Gastrocnemius medialis (tissue), 4 donors: ENCODE measurements at regions not wholly inside any gene's neighbourhood (a gene's known extent, or its start where the extent isn't known, plus 50 kb on each side); places are given as distances from the start of the nearest gene placed in this dataset.

ENCODE experiments used
- POLR2A ChIP-seq, 2 donors: fragments of 450-650 bp; IDR thresholded peaks; one replicate each; pipeline ENCODE4 v1.6.1; 2017; ENCODE audit warnings: antibody characterized with exemption in 2 of 2, mild to moderate bottlenecking in 2 of 2, moderate library complexity in 2 of 2
- TF ChIP-seq, protein P1 (sequence below), 5 experiments: fragments of 450-650 bp in 3 of 5; fragments of 200-600 bp in 2 of 5; sonication (generic) in 2 of 5; IDR thresholded peaks in 4 of 5; conservative IDR thresholded peaks in 1 of 5; 1 replicate in 4 of 5; 2 replicates in 1 of 5; pipeline ENCODE4 v1.5.1; 2016 to 2019; ENCODE audit warnings: antibody characterized with exemption in 5 of 5, mild to moderate bottlenecking in 3 of 5, moderate library complexity in 3 of 5

DNA sequence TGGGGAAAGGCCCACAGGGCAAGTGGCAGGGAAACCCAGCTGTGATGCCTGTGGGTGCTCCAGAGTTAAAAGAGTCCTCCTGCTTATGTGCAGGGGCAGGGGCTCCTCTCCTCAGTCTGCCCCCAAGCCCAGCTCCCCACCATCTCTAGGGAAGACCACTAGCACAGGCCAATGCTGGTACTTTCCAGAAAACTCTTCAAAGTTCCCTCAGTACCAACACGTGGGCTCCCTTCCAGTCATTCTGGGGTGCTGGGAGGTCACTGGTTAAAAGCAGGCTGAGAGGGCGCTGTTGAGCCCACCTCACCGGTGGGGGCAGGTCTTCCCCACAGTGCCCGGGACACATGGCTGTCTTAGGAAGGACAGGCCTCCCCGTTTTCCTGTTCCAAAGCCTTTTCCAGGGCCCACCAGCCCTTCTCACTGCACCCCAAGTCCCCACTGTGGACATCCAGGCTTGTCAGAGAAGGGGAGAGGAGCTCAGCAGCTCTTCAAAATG lies 154.6 kb downstream of the TRIM29 start:
- TF ChIP-seq, protein P1, sequence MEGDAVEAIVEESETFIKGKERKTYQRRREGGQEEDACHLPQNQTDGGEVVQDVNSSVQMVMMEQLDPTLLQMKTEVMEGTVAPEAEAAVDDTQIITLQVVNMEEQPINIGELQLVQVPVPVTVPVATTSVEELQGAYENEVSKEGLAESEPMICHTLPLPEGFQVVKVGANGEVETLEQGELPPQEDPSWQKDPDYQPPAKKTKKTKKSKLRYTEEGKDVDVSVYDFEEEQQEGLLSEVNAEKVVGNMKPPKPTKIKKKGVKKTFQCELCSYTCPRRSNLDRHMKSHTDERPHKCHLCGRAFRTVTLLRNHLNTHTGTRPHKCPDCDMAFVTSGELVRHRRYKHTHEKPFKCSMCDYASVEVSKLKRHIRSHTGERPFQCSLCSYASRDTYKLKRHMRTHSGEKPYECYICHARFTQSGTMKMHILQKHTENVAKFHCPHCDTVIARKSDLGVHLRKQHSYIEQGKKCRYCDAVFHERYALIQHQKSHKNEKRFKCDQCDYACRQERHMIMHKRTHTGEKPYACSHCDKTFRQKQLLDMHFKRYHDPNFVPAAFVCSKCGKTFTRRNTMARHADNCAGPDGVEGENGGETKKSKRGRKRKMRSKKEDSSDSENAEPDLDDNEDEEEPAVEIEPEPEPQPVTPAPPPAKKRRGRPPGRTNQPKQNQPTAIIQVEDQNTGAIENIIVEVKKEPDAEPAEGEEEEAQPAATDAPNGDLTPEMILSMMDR (IDR thresholded peaks at IDR 0.05 in 4 of 5, conservative IDR thresholded peaks at IDR 0.05 in 1 of 5), result no peak
- TF ChIP-seq POLR2A (IDR thresholded peaks at IDR 0.05), result no peak
